NCI-H187 (cell line): ENCODE measurements at regions not wholly inside any gene's neighbourhood (a gene's known extent, or its start where the extent isn't known, plus 50 kb on each side); places are given as distances from the start of the nearest gene placed in this dataset.
"Not testable (repeated sequence)": the region's sequence is repeated elsewhere in the genome, so short reads cannot be mapped to it uniquely, and the experiment has no call there.

ENCODE experiments used
- DNase-seq, 2 experiments: peaks; one replicate each; lab custom pipeline; 2025; lab: John Stamatoyannopoulos, UW

DNA sequence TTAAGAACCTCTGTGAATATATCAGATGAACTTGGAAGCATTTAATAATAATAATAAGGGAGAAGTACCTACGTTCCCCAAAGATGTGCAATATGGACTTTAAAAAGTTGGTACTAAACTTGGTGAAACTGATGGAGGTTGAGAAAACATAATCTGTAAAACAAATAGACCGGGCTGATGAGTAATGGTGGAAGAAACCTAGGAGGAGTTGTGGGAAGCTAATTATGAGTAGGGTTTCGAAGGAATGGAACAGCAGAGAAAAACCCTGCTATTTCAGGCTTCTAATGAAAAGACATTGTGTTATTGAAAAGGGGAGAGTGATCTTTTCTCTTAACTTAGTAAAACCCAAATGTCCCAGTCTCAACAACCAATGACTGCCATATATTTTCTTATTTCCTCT is 229.3 kb downstream of the PCSK1 start:
- DNase-seq = no peak

DNA sequence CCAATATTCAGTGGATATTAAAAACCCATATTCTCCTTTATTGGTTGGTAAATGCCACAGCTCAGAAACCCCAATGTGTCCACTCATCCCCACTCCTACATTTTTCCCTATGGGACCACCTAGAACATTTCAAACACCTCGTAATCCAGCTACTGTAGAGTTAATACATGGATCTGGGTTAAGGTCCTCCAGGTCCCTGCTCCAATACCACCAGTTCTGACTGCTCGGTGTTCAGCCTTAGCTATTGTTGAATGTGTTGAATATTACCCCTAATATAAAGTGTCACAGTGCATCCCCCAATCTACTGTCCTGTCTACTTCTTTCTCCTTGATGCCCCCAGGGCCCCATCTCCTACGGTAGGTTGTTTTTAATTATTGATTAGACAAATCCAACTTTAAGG is 231.5 kb downstream of the PCSK1 start:
- no peak for DNase-seq

DNA sequence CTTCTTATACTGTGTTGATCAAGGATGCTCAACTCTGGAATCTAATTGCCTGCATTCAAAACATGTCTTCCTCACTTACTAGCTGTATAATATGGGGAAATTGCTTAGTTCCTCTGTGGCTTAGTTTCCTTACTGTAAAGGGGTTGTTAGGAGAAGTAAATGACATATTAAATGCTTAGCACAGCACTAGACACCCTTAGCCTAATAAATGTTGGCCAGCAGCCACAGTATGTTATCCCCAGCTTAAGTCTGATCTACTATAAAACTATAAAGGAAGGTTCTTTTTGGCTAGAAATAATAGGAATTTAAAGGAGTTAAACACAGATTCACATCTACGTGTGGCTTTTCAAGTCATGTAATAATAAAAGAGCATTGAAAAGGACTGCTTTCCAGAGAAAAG is 232.4 kb downstream of the PCSK1 start:
- no peak for DNase-seq

DNA sequence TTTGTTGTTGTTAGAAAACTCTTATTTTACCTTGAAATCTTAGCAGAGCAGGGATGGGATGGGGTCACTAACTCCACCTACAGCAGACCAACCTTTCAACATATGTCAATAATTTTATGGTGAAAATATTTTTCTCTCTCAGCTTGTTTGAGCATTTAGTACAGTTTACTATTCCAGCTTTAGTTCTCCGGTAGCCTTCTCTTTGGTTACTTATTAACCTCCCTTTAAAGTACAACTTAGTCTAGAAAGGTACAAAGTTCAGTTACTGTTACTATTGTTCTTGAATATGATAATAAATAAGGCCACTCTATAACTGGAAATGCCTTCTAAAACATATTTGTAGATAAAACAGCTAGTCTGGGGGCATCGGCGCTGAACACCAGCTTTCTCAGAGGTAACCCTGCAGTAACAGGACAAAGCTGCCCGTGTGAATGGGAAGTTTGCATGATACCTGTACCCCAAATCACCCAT is 233.3 kb downstream of the PCSK1 start:
- DNase-seq = no peak

DNA sequence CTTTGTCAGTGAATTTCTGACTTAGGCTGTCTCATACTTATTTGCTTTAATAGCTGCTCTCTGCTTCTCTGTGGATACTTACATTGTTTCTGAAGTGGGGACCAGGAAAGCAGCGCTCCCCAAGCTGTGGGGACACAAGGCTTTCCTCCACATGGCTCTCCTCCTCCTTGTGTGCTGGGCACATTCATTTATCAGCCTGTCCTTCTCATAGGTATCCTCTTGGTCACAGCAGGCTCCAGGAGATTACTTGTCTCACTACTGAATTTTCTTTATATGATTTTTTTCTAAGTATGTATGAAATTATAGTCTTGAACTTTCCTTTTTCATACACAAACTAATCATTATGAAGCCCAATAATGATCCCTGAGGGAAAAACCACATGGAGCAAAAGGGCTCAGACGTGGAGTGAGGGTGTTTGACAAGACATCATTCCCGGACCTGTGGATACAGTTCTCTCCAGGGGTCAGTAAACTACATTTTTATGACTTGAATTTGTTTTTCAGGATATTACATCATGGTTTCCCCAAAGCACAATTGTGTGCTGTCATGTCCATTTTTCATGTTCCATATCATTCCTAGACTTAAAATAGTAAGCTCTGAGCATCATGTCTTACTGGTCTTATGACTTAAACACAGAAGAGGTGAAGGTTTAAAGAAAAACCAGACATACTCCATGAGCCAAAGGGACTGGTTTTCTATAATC is 234.5 kb downstream of the PCSK1 start:
- no peak for DNase-seq

DNA sequence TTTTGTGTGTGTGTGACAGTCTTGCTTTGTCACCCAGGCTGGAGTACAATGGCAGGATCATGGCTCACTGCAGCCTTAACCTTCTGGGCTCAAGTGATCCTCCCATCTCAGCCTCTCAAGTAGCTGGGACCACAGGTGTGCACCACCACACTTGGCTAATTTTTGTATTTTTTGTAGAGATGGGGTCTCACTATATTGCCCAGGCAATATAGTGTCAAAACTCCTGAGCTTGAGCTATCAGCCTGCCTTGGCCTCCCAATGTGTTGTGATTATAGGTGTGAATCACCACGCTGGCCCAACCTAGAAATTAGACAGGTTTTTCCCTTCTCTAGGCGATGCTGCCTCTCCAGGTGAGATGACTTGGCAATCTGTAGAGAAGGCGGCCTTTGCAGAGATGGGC is 235.3 kb downstream of the PCSK1 start:
- DNase-seq = not testable (repeated sequence)

DNA sequence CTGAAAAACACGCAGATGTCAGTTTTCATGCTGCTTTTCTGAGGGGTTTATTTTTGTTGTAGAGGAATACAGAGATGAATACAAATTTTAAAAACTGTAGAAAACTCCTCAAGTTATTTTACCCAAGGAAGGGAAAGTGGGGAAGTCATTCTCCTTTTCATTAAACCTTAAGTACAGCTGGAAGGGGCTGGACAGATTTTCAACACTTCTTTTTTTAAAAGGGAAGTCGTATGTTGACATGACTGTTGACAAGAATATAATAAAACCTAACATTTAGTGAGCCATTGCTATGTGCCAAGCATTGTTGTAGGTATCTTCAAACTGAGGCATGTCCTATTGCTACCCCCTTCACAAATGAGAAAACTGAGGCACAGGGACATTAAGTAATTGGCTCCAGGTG is 235.7 kb upstream of the ELL2 start:
- DNase-seq = no peak

DNA sequence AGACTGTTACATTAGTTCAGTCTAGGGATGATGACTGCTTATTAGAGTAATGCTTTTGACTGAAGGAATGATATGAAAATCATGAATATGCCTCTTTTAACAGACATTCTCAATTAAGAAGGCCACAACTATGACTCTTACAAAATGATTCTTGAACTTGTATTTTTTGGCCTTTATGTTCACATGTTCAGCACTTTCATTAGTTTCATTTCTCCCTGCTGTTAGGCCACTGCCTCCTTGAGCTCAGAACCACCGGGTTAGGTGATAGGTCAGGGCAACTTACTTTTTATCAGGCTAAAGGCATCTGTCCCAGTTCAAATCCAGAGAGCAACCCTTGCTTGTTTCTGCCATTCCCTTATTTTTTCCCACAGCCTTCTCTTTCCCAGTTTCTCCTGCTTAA is 235.2 kb upstream of the ELL2 start:
- DNase-seq = no peak

DNA sequence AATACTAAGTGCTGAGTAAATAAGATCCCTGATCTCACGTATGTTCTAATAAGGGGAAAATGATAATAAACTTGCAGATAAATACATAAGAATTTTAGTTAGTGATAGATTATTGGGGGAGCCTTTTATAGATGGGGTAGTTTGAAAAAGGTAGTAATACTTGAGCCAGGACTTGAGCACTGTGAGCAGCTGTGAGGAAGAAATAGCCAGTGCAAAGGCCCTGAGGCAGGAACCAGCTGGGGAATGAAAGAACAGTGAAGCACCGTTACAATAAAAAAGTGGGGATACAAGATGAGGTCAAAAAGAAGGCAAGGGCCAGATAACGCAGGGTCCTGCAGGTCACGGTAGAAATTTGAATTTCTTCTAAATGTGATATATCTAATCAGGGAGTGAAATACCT is 234.8 kb upstream of the ELL2 start:
- DNase-seq = no peak

DNA sequence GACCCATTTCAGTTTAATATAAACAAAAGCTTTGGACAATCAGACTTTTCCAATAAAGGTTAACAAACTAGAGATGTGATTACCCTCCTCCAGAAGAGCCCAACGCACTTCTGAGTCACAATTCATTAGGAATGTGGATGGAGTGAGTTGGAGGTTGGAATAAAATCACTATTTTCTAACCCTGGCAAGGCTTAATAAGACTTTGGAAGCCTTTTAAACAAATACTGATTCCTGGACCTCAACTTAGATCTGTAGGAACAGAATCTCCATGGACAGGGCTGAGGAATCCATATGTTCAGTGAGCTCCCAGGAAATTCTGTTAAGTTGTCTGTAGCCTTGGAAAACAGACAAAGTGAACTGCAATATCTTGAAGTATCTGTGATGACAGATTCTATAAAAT is 233.5 kb upstream of the ELL2 start:
- no peak for DNase-seq

DNA sequence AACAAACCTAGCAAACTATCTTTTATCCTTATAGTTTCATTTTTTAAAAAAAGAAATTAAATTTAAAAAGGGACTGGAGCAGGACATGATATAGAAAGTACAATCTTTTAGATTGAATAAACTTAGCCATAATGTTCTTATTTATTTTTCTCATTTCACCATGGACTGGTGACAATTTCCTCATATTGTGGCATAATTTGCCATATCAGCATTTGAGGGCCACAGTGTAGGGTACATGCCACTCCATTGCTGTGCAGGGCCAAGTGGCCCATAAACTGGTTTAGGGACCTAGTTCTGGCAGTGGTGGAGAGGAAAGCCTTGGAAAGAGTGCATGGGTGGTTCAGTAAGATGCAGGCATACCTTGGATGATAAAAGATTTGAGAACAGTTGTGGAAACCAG is 232.9 kb upstream of the ELL2 start:
- DNase-seq = no peak

DNA sequence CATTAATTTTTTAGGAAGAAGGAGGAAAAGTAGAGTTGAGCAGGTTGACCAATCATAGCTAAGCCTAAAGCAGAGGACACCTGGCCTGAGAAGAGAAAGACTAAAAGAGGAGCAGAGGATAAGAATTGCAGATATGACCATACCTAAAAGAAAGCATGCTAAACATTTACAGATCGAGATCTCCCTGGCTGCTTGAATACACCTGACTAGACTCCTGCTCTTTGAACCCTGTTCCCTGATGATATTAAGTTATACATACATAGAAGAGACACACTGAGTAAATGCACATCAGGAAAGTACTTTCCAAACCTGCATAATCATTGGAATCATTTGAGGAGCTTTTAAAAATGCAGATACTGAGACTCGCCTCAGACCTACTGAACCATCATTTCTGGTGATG is 232.3 kb upstream of the ELL2 start:
- DNase-seq = no peak

DNA sequence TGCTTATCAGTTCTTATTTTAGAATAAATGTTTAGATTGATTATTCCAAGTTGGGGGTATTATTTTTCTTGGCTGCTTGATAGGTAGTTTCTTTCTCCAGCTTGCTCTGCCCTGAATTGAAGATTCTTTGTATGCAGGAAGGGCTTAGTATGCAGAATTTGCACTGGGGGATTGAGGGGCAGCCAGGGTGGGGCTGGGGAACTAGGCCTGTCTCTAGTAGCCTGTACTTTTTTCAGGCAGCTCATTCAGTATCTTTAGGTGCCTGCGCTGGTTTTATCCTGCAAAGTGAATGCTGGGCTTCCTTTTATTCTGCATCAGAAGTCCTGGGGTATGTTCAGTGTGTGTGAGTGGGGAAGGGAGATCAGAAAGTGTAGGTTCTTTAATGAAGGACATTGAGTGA is 228.3 kb upstream of the ELL2 start:
- no peak for DNase-seq

DNA sequence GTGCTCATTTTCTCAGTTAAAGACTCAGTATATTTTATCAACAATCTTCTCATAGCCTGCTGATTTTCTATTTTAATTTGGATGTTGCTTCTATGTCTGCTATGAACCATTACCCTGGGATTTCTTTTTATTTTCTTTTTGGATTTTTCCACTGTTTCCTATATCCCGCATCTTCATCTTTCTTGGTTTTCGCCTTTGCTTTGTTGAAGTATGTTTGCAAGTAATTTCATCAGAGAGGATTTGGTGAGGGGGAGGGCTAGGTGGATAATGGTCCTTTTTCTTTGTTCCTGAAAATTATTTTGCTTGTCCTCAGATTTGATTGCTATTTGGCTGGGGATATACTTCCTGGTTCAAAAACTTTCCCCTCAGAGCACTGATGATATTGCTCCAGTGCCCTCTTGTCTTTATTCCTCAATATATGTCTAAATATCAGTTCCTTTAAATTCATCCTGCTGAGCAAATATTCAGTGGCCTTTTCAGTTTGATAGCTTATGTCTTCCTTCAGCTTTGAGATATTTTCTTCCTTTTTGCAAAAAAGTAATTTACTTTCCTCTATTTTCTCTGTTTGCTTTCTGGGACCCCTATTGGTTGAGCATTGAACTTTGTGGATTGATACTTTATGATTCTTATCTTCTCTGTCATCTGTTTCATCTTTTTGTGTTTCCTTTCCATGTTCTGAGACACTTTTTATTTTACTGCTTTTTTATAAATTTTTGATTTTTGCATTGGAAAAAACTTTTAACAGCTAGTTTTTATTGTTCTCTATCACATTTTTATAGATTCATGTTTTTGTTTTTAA is 227.6 kb upstream of the ELL2 start:
- no peak for DNase-seq

DNA sequence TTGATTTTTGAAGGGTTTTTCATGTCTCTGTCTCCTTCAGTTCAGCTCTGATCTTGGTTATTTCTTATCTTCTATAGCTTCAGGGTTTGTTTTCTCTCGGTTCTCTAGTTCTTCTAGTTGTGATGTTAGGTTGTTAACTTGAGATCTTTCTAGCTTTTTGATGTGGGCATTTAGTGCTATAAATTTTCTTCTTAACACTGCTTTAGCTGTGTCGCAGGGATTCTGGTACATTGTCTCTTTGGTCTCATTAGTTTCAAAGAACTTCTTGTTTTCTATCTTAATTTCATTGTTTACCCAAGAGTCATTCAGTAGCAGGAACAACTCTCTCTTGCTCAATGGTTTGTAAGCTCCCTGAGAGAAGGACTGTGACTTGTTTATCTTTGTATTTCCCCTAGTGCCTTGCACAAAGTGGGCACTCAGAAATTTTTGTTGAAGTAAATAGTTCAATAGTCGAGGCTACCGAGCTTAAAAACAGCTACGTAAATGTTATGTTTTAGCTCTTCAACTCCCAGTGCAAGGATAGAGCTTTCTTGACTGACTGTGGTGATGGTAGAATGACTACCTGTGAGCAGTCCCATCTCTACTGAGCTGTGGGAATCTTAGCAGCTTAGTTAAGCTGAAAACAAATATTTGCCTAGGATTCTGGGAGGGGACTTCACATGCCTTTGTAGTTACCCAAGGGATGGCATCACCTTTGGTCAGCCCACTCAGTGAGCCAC is 225.8 kb upstream of the ELL2 start:
- no peak for DNase-seq

DNA sequence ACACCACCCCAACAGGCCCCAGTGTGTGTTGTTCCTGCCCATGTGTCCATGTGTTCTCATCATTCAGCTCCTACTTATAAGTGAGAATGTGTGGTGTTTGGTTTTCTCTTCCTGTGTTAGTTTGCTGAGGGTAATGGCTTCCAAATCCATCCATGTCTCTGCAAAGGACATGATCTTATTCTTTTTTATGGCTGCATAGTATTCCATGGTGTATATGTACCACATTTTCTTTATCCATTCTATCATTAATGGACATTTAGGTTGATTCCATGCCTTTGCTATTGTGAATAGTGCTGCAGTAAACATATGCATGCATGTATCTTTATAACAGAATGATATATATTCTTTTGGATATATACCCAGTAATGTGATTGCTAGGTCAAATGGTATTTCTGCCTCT is 222.9 kb upstream of the ELL2 start:
- not testable (repeated sequence) for DNase-seq

DNA sequence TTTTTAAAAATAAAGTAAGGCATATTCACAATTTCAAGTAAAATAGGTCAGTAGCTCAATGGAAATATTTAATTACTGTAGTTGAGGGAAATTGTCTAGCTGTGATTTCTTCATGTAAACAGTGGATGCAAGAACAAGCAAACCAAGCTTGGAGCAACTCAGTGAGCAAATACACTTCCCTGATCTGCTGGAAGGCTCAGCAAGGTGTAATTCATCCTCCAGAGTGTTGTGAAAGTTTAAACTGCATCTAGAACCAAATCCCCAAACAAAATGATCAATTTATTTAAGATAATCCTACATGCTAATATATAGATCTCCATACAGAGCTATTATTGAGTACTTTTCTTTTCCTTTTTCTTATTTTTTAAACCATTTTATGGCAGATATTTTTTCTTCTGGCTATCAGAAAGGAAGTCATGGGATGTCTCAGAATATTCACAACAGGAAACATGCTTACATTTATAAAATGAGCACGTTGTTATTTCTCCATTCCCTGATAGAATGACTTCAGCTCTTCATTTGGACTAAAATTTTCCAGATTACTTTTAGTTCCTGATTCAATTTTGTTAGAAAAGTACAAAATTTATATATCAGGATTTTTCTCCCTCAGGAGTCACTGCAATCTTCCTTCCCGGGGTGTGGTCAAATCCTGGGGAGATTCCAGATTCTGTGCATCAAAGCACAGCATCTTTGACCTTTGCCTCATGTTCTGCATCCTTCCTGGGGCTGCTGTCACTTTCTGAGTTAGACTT is 219.2 kb upstream of the ELL2 start:
- DNase-seq = no peak

DNA sequence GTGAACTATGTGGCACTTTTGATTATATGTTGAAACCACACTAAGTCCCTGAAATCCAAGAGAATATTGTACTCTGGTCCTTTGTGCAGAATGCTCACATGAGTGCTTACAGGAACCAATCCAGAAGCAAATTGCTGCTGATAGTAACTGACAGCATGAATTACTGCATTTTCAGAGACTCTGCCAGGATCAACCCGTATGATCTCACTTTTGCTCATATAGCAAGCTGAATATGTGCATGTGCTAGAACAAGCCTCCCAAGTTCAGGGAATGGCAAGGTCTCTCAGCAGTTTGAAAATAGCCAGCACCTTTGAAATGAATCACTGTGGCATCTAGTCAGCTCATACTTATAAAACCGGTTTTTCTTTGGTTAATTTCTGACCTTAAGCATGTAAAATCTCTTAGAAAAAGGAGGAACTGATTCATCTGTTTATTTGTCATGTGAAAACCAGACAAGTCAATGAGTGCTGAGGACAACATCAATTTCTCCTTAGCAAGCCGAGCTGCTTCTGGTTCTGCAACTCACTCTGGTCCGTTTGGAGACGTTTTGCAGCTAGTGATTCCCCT is 215.7 kb upstream of the ELL2 start:
- no peak for DNase-seq

DNA sequence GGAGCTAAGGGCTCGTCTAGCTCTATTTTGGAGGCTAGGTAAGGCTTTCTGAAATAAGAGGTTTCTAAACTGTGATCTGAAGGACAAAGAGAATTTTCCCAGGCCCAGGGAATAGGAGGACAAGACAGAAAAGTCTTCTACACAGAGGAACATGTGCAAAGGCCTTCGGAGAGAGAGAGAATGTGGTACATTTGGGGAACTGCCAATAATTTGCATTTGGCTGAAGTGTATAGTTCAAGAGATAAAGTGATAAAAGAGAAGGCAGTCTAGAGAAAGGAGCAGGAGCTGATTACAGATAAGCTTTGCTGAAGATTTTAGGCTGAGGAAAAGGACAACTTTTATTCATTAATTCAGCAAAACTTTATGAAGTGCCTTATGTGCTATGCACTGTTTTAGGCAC is 214.4 kb upstream of the ELL2 start:
- no peak for DNase-seq

DNA sequence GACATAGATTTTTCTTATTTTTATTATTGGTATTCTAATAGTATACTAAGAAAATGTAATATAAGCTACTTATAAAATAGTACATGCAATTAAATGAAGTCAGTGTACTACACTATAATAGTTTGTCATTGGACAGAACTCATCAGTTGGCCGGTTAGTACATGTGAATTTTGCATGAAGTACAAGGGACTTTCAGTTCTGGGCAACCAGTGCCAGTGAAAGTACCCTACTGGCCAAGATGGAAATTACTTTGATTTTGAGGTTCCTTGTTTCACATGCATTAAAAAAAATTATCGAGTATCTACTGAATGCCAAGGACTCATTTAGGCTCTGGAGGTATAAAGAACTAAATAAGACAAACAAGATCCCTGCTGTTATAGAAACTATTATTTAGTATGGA is 213.4 kb upstream of the ELL2 start:
- no peak for DNase-seq

DNA sequence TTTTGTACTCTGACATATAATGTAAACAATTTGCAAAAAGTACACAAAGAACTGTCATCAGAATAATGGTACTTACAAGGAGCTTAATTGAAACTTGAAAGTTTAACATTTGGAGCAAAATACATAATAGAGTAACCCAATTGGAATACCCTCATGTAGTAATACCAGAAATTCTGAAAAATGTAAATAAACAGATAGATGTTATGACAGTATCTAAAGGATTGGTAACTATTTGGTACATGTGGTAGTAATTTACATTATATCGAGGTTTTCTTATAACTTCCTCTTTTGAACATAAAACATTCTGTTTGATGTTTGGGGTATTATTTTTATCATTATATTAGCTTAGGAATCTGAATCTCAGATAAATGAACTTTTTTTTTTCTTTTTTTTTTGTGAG is 211.7 kb upstream of the ELL2 start:
- DNase-seq = no peak

DNA sequence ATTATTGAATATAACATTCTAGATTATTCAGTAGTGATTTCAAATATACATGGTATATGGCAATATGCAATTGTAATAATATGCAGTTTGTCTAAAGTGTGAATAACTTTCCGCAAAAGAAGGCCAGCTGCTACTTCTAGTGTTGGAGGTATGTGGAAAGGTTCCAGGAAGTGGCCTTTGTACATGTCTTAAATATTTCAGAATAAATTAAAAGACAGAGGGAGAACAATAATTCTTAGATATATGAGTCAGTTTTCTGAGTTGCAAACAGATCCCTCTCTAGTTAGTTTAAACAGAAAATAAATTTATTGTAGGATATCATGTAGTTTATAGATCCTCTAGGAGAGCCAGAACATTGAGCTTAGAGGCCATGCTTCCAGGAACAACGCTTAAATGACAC is 210.8 kb upstream of the ELL2 start:
- DNase-seq = no peak
